H9 (cell line): ENCODE measurements at regions not wholly inside any gene's neighbourhood (a gene's known extent, or its start where the extent isn't known, plus 50 kb on each side); places are given as distances from the start of the nearest gene placed in this dataset.

Source experiments
- DNase-seq: peaks from one replicate; pipeline ENCODE4 v3.0.0-alpha.2; 2017
- H2AFZ ChIP-seq: one replicate; pipeline ENCODE4 v1.6.1; 2013; ENCODE audit warnings: mild to moderate bottlenecking, low read length, control low read depth, moderate library complexity
- H2AK5ac ChIP-seq: 2 replicates; pipeline ENCODE4 v1.6.1; 2013; ENCODE audit warnings: low read length, control low read depth, mixed read lengths; ENCODE audit not compliant: insufficient read length
- H2BK120ac ChIP-seq: one replicate; pipeline ENCODE4 v1.6.1; 2013; ENCODE audit warnings: low read depth, mild to moderate bottlenecking, low read length, control low read depth, inconsistent platforms; ENCODE audit not compliant: poor library complexity, severe bottlenecking
- H2BK12ac ChIP-seq: 2 replicates; pipeline ENCODE4 v1.6.1; 2013; ENCODE audit warnings: low read length, control low read depth, mixed read lengths, low read depth; ENCODE audit not compliant: insufficient read length
- H2BK15ac ChIP-seq: 2 replicates; pipeline ENCODE4 v1.6.1; 2013; ENCODE audit warnings: low read depth, low read length, control low read depth
- H2BK20ac ChIP-seq: one replicate; pipeline ENCODE4 v1.6.1; 2013; ENCODE audit warnings: low read depth, mild to moderate bottlenecking, low read length, control low read depth, inconsistent platforms; ENCODE audit not compliant: poor library complexity, severe bottlenecking
- H2BK5ac ChIP-seq: 2 replicates; pipeline ENCODE4 v1.6.1; 2013; ENCODE audit warnings: low read length, control low read depth, mixed read lengths; ENCODE audit not compliant: insufficient read length
- H3K14ac ChIP-seq: 2 replicates; pipeline ENCODE4 v1.6.1; 2013; ENCODE audit warnings: low read length, control low read depth; ENCODE audit not compliant: insufficient read depth
- H3K18ac ChIP-seq: 2 replicates; pipeline ENCODE4 v1.6.1; 2013; ENCODE audit warnings: low read depth, mild to moderate bottlenecking, mixed read lengths, low read length, control low read depth; ENCODE audit not compliant: insufficient read length
- H3K23ac ChIP-seq: 2 replicates; pipeline ENCODE4 v1.6.1; 2013; ENCODE audit warnings: low read length, control low read depth, mixed read lengths, low read depth; ENCODE audit not compliant: insufficient read length
- H3K23me2 ChIP-seq: 2 replicates; pipeline ENCODE4 v1.6.1; 2013; ENCODE audit warnings: low read depth, mild to moderate bottlenecking, mixed read lengths, low read length, control low read depth; ENCODE audit not compliant: insufficient read length, poor library complexity, severe bottlenecking
- H3K27ac ChIP-seq: 2 replicates; pipeline ENCODE4 v1.5.1; 2013; ENCODE audit warnings: low read length, control low read depth, mixed read lengths, low read depth; ENCODE audit not compliant: insufficient read length
- H3K27me3 ChIP-seq: 2 replicates; pipeline ENCODE4 v1.6.1; 2013; ENCODE audit warnings: low read length, control low read depth, inconsistent platforms; ENCODE audit not compliant: insufficient read depth
- H3K4ac ChIP-seq: 2 replicates; pipeline ENCODE4 v1.6.1; 2013; ENCODE audit warnings: low read depth, mild to moderate bottlenecking, control low read depth, inconsistent platforms, low read length, moderate library complexity
- H3K4me1 ChIP-seq: 2 replicates; pipeline ENCODE4 v1.6.1; 2013; ENCODE audit warnings: low read length, control low read depth, inconsistent platforms; ENCODE audit not compliant: insufficient read depth
- H3K4me2 ChIP-seq: 2 replicates; pipeline ENCODE4 v1.6.1; 2013; ENCODE audit warnings: low read length, control low read depth, mixed read lengths; ENCODE audit not compliant: insufficient read length, insufficient read depth
- H3K56ac ChIP-seq: 2 replicates; pipeline ENCODE4 v1.6.1; 2013; ENCODE audit warnings: low read depth, mild to moderate bottlenecking, mixed read lengths, low read length, control low read depth; ENCODE audit not compliant: insufficient read length
- H3K79me1 ChIP-seq: 2 replicates; pipeline ENCODE4 v1.6.1; 2013; ENCODE audit warnings: low read depth, mild to moderate bottlenecking, moderate library complexity, low read length, control low read depth, inconsistent platforms; ENCODE audit not compliant: insufficient read depth, poor library complexity, severe bottlenecking
- H3K79me2 ChIP-seq: 2 replicates; pipeline ENCODE4 v1.6.1; 2013; ENCODE audit warnings: low read length, control low read depth, inconsistent platforms; ENCODE audit not compliant: insufficient read depth
- H3K9ac ChIP-seq: 2 replicates; pipeline ENCODE4 v1.6.1; 2013; ENCODE audit warnings: low read length, control low read depth, mixed read lengths; ENCODE audit not compliant: insufficient read length; ENCODE audit errors: extremely low read depth
- H3K9me3 ChIP-seq: one replicate; pipeline ENCODE4 v1.6.1; 2013; ENCODE audit warnings: low read depth, low read length, inconsistent platforms; ENCODE audit not compliant: control insufficient read depth
- H3T11ph ChIP-seq: one replicate; pipeline ENCODE4 v1.6.1; 2013; ENCODE audit warnings: mild to moderate bottlenecking, low read length, control low read depth, inconsistent platforms
- H4K20me1 ChIP-seq: one replicate; pipeline ENCODE4 v1.6.1; 2013; ENCODE audit not compliant: control insufficient read depth, insufficient read length, insufficient read depth
- H4K5ac ChIP-seq: 2 replicates; pipeline ENCODE4 v1.6.1; 2013; ENCODE audit warnings: low read depth, mild to moderate bottlenecking, mixed read lengths, low read length, control low read depth; ENCODE audit not compliant: insufficient read length
- H4K8ac ChIP-seq: replicated peaks from 2 replicates; pipeline ENCODE4 v1.6.1; 2013; ENCODE audit warnings: low read length, control low read depth, mixed read lengths, low read depth; ENCODE audit not compliant: insufficient read length
- H4K91ac ChIP-seq: 2 replicates; pipeline ENCODE4 v1.6.1; 2013; ENCODE audit warnings: low read depth, mild to moderate bottlenecking, moderate library complexity, mixed read lengths, low read length, control low read depth; ENCODE audit not compliant: insufficient read length
- H3K27ac Mint-ChIP-seq, 3 experiments: 2 replicates in 2 of 3; 3 replicates in 1 of 3; pipeline ENCODE4 v1.8.0; 2020 to 2021; ENCODE audit warnings: mixed read lengths in 3 of 3, mild to moderate bottlenecking in 1 of 3, moderate library complexity in 1 of 3
- H3K27me3 Mint-ChIP-seq: 2 replicates; pipeline ENCODE4 v1.8.0; 2021; ENCODE audit warnings: low read depth, mild to moderate bottlenecking, moderate library complexity, mixed read lengths
- H3K36me3 Mint-ChIP-seq, 3 experiments: 2 replicates in 2 of 3; 3 replicates in 1 of 3; pipeline ENCODE4 v1.8.0; 2020 to 2021; ENCODE audit warnings: low read depth in 3 of 3, mixed read lengths in 3 of 3; ENCODE audit not compliant: insufficient read depth in 1 of 3
- H3K4me1 Mint-ChIP-seq, 2 experiments: 2 replicates each; pipeline ENCODE4 v1.8.0; 2020; ENCODE audit warnings: mixed read lengths in 2 of 2
- H3K4me3 Mint-ChIP-seq, 2 experiments: 2 replicates in 1 of 2; 3 replicates in 1 of 2; pipeline ENCODE4 v1.8.0; 2020 to 2021; ENCODE audit warnings: mild to moderate bottlenecking in 2 of 2, mixed read lengths in 2 of 2, moderate library complexity in 1 of 2
- H3K9me3 Mint-ChIP-seq, 2 experiments: 2 replicates in 1 of 2; 3 replicates in 1 of 2; pipeline ENCODE4 v1.8.0; 2020; ENCODE audit warnings: mild to moderate bottlenecking in 2 of 2, mixed read lengths in 2 of 2, moderate library complexity in 1 of 2
- CTCF ChIP-seq: fragments of 200-600 bp; sonication (generic); conservative IDR thresholded peaks from 3 replicates; pipeline ENCODE4 v1.8.0; 2021; ENCODE audit warnings: antibody characterized with exemption, mild to moderate bottlenecking
- WGBS: extraction: QIAGEN DNeasy Blood & Tissue Kit; methylation state at CpG from one replicate; pipeline ENCODE4 v1.1.7; 2013; ENCODE audit warnings: missing lambda C conversion rate, low lambda C conversion rate, mixed read lengths; ENCODE audit not compliant: insufficient read length; ENCODE audit errors: extremely low coverage; 5-methylcytosine and 5-hydroxymethylcytosine counted together

- H3K27me3 Mint-ChIP-seq = no peaks in the 10 kb centered on the region
- H2BK15ac ChIP-seq = no peak overlapping the region
- no peak overlapping the region for H2BK5ac ChIP-seq
- no peak overlapping the region for H4K91ac ChIP-seq
- H3K56ac ChIP-seq = no peak overlapping the region
- H3K23me2 ChIP-seq = no peaks in the 10 kb centered on the region
- no peaks in the 10 kb centered on the region for H3K9me3 Mint-ChIP-seq
- H3K4me2 ChIP-seq = no peak overlapping the region
- H3K9me3 ChIP-seq = no peaks in the 10 kb centered on the region
- no peak overlapping the region for H3K4ac ChIP-seq
- H2AK5ac ChIP-seq = no peak overlapping the region
- WGBS = no CpG with 5 or more reads among the region's 6 CpGs
- H3K36me3 Mint-ChIP-seq = no peaks in the 10 kb centered on the region
- H2BK12ac ChIP-seq = no peak overlapping the region
- H3K14ac ChIP-seq = no peak overlapping the region
- H3K9ac ChIP-seq = no peak overlapping the region
- H3K27ac Mint-ChIP-seq = no peak overlapping the region
- H2AFZ ChIP-seq = no peak overlapping the region
- no peak overlapping the region for H2BK120ac ChIP-seq
- H3T11ph ChIP-seq = no peak overlapping the region
- no peaks in the 10 kb centered on the region for H3K27me3 ChIP-seq
- no peak overlapping the region for H3K18ac ChIP-seq
- no peak overlapping the region for H3K23ac ChIP-seq
- H3K79me1 ChIP-seq = no peaks in the 10 kb centered on the region
- H3K27ac ChIP-seq = no peak overlapping the region
- no peak overlapping the region for H4K8ac ChIP-seq
- H3K79me2 ChIP-seq = no peaks in the 10 kb centered on the region
- no peaks in the 10 kb centered on the region for H4K20me1 ChIP-seq
- no peaks in the 10 kb centered on the region for H3K4me1 ChIP-seq
- DNase-seq = no peak
- no peak for TF ChIP-seq CTCF
- no peak overlapping the region for H2BK20ac ChIP-seq
- no peak overlapping the region for H3K4me3 Mint-ChIP-seq
- H3K4me1 Mint-ChIP-seq = no peaks in the 10 kb centered on the region
- H4K5ac ChIP-seq = no peak overlapping the region
These were observed 668.7 kb upstream of the FTMT start for GRCh38 chr5:121182788-121183490.
